HG02884 (cell line): ENCODE measurements at regions not wholly inside any gene's neighbourhood (a gene's known extent, or its start where the extent isn't known, plus 50 kb on each side); places are given as distances from the start of the nearest gene placed in this dataset.
"Not testable (repeated sequence)": the region's sequence is repeated elsewhere in the genome, so short reads cannot be mapped to it uniquely, and the experiment has no call there.

Experiments
- ATAC-seq: cut with Tn5 transposase; IDR thresholded peaks from one replicate; pipeline ENCODE4 v1.9.1; 2021; ENCODE audit warnings: mild to moderate bottlenecking, moderate library complexity; ENCODE audit not compliant: unreplicated experiment

GRCh38 chr18:25592804-25593360, 240.9 kb upstream of the ZNF521 start:
- no peak for ATAC-seq

DNA sequence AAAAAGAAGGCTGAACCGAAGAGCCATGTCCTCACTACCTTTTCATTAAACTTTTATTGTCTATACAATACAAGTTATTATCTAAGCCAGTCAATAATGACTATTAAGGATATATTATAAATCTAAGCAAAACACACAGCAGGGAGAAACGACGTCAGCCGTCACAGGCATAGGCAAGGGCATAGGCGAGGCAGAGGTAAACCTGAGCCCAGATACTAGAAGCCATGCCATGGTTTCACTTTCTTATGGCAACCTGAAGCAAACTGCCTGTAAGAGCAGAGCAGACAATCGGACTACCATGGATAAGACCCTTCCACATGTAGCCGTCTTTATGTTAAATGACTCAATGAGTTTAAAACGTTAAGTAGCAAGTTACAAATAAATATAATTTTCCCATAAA, 238.5 kb upstream of the ZNF521 start:
- ATAC-seq: no peak

GRCh38 chr18:25587545-25587944, 235.6 kb upstream of the ZNF521 start:
- ATAC-seq: no peak

DNA sequence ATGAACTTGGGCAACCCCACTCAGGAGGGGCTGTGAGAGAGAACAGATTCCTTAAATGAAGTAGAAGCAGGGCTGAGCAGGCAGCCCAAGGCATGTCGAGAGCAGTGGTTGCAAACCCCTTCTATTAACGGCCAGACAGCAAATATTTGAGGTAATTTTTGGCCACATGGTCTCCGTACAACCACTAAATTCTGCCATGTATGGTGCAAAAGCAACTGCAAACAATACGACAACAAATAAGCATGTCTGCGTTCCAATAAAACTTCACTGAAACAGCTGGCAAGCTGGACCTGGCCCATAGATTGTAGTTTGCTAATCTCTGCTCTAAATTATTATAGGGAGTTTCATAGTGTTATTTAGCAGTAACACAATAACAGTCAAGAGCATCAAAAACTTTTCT, 217.0 kb upstream of the ZNF521 start:
- ATAC-seq: no peak

- ATAC-seq: no peak
Observed at GRCh38 chr18:25563816-25564683, 212.1 kb upstream of the ZNF521 start.

DNA sequence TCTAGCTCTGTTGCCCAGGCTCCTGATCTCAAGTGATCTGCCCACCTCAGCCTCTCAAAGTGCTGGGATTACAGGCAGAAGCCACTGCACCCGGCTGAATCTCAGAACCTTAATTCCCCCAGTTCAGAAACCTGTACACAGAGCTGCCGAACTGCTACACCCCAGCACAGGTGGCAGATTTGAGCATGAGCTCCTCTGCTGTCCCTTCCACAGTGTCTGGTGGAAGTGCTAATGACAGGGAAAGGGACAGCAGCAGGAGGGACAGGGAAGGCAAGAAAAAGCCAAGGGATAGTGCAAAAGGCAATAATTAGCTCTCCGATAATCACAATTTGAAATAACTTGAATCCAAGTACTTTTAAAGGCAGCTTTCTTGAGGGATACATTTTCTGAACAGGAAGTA, 211.4 kb upstream of the ZNF521 start:
- ATAC-seq: no peak

- no peak for ATAC-seq
Observed at GRCh38 chr18:25561918-25562317, 210.0 kb upstream of the ZNF521 start.

DNA sequence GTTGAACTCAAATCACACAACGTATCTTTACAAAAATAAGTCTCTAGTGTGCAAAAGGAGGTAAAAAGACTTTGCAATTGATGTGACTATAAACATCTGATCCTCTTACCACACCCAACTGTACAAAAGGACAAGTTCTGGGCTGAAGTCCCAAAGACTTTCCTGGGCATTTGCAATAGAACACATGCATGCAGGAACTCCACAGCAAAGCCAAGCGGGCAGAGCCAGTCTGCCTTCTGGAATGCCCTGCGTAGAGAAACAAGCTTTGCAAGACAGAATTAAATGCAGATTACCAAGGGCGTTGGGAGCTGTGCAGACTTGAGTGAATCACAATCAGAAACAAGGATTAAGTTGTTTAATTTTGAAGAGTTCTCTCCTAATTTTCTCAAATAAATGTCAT, 208.4 kb upstream of the ZNF521 start:
- ATAC-seq: no peak

GRCh38 chr18:25557011-25557410, 205.0 kb upstream of the ZNF521 start:
- no peak for ATAC-seq

GRCh38 chr18:25553631-25554263, 201.8 kb upstream of the ZNF521 start:
- no peak for ATAC-seq

- ATAC-seq: no peak
Observed at GRCh38 chr18:25544546-25545287, 192.8 kb upstream of the ZNF521 start.

- ATAC-seq: no peak
Observed at GRCh38 chr18:25538175-25538922, 186.4 kb upstream of the ZNF521 start.

- no peak for ATAC-seq
Observed at GRCh38 chr18:25535495-25535894, 183.5 kb upstream of the ZNF521 start.

GRCh38 chr18:25534401-25534800, 182.4 kb upstream of the ZNF521 start:
- no peak for ATAC-seq

- no peak for ATAC-seq
Observed at GRCh38 chr18:25533218-25533617, 181.3 kb upstream of the ZNF521 start.

DNA sequence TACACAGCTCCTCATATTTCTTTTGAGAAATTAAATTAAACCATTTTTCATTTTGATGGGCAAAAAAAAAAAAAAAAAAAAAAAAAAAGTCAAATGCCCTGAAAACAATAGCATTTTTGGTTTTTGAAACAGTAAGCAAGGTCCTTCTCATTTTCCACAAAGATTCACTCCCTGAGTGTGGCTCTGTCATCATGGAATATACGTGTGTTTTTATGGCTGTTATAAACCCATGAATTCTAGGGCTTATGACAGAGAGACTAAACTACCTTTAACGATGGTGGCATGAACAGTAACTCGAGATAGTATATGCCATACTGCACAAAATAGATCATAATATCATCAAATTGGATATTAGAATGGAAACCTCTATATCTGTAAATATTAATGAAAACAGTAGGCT, 179.2 kb upstream of the ZNF521 start:
- ATAC-seq: no peak

DNA sequence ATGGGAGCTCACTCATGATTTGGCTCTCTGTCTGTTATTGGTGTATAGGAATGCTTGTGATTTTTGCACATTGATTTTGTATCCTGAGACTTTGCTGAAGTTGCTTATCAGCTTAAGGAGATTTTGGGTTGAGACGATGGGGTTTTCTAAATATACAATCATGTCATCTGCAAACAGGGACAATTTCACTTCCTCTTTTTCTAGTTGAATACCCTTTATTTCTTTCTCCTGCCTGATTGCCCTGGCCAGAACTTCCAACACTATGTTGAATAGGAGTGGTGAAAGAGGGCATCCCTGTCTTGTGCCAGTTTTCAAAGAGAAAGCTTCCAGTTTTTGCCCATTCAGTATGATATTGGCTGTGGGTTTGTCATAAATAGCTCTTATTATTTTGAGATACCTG, 173.8 kb upstream of the ZNF521 start:
- ATAC-seq: not testable (repeated sequence)

- ATAC-seq: peak; percentile 98
Observed at GRCh38 chr18:25518716-25519053, 166.7 kb upstream of the ZNF521 start.

GRCh38 chr18:25517881-25518715, 166.1 kb upstream of the ZNF521 start:
- ATAC-seq: peak; percentile 41
